PC-9 (cell line): ENCODE measurements at regions not wholly inside any gene's neighbourhood (a gene's known extent, or its start where the extent isn't known, plus 50 kb on each side); places are given as distances from the start of the nearest gene placed in this dataset.

ENCODE experiments used
- CTCF ChIP-seq: fragments of 200-600 bp; sonication (generic); conservative IDR thresholded peaks from 2 replicates; pipeline ENCODE4 v1.6.1; 2017; ENCODE audit warnings: mixed run types, antibody characterized with exemption, mild to moderate bottlenecking, moderate library complexity
- EZH2 ChIP-seq: fragments of 200-600 bp; sonication (generic); IDR thresholded peaks from 2 replicates; pipeline ENCODE4 v1.8.0; 2017; ENCODE audit warnings: antibody characterized with exemption, low read depth

GRCh38 chr11:90701716-90702115 lies 478.9 kb upstream of the CHORDC1 start:
- TF ChIP-seq CTCF, result no peak
- no peak for TF ChIP-seq EZH2
